ENCODE measurements at regions not wholly inside any gene's neighbourhood (a gene's known extent, or its start where the extent isn't known, plus 50 kb on each side); places are given as distances from the start of the nearest gene placed in this dataset.

DNA sequence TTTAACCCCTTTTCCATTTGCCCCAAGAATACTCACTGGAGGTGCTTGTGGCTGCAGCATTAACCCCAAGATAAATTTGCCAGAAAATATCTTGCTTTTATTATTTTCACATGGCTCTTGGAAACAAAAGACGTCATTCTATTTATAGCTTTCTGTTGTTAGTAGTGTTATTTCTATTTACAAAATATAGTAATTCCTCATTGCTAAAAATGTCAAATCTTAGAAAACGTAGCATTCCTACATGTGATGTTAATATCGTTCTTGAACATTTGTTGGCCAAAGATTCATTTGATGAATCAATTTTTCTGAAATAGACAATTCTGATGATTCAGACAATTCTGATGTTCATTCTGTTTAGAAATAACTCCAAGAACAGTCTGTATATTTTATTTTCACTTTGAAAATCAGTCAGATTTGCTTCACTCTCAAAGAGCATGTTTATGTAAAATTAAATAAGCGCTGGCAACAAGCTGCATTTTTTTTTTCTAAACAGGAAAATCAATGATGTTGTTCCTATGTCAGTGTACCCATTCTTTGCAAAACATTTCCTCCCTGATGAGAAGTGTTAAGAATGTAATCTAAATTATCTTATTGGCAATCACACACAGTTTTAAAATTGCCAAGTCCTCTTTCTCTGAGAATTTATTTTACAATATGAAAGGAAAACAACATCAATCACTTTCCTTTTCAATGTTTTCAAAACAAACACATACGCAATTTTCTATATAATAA, 334.0 kb downstream of the KCTD12 start:
- Histone ChIP-seq H4K91ac (replicated peaks; ENCODE audit: insufficient read length, low read length) (no peak overlapping the region), H3K9me3 (ENCODE audit: insufficient read depth in 2 of 2, low read depth in 1 of 2, low read length in 1 of 2) (no peaks in the 10 kb centered on the region), H3K23ac (ENCODE audit: insufficient read length) (no peak overlapping the region), H3K79me1 (ENCODE audit: low read depth, low read length) (no peaks in the 10 kb centered on the region), H3K4me3 (ENCODE audit: extremely low read depth in 1 of 4, insufficient read depth in 2 of 4, low read depth in 3 of 4, low read length in 4 of 4) (no peak overlapping the region), H2BK5ac (ENCODE audit: low read depth, low read length) (no peak overlapping the region), H4K8ac (ENCODE audit: extremely low read depth, insufficient read depth, low read length) (no peak overlapping the region), H3K36me3 (ENCODE audit: control insufficient read depth in 2 of 4, insufficient read depth in 4 of 4, low read length in 3 of 4) (no peaks in the 10 kb centered on the region), H2AFZ (ENCODE audit: low read length) (no peak overlapping the region), H3K18ac (ENCODE audit: extremely low read depth, low read length) (no peak overlapping the region), H2BK20ac (ENCODE audit: low read length) (no peak overlapping the region), H3K4me2 (ENCODE audit: insufficient read depth in 1 of 2, low read depth in 2 of 2, low read length in 2 of 2) (no peak overlapping the region), H2BK12ac (ENCODE audit: low read depth, low read length) (no peak overlapping the region), H3K9ac (replicated peaks in 1 of 4; ENCODE audit: extremely low read depth in 1 of 4, low read depth in 3 of 4, low read length in 3 of 4) (no peak overlapping the region), H3K79me2 (ENCODE audit: control insufficient read depth in 1 of 2, insufficient read depth in 2 of 2, low read length in 2 of 2) (no peaks in the 10 kb centered on the region), H3K14ac (ENCODE audit: insufficient read length) (no peak overlapping the region), H3K56ac (replicated peaks; ENCODE audit: insufficient read length, low read depth, low read length) (no peak overlapping the region), H4K20me1 (replicated peaks in 1 of 2; ENCODE audit: control insufficient read depth in 1 of 2, insufficient read depth in 2 of 2, low read length in 2 of 2) (no peaks in the 10 kb centered on the region), H3K4ac (replicated peaks; ENCODE audit: insufficient read length, low read depth, low read length) (no peak overlapping the region), H3K23me2 (ENCODE audit: low read depth, low read length) (no peaks in the 10 kb centered on the region), H2BK15ac (ENCODE audit: low read length) (no peak overlapping the region), H3K27me3 (replicated peaks in 1 of 4; ENCODE audit: control insufficient read depth in 3 of 4, extremely low read depth in 1 of 4, insufficient read depth in 3 of 4, low read length in 3 of 4) (no peaks in the 10 kb centered on the region), H3K4me1 (replicated peaks in 1 of 4; ENCODE audit: control insufficient read depth in 3 of 4, insufficient read depth in 4 of 4, low read length in 3 of 4) (no peaks in the 10 kb centered on the region), H3K27ac (ENCODE audit: low read depth, low read length) (no peak overlapping the region), H4K5ac (ENCODE audit: insufficient read length, low read depth, low read length) (no peak overlapping the region), H2AK5ac (ENCODE audit: low read depth, low read length) (no peak overlapping the region), H2BK120ac (replicated peaks; ENCODE audit: low read depth, low read length) (no peak overlapping the region)
- ChIA-PET CTCF (ENCODE audit: partially characterized antibody) (interaction anchor here (0.7 to 0.9 kb wide), 2 partner anchors 11 to 441 kb away, joined by 3 to 4 read pairs; no protein-coding TSS in a partner anchor), POLR2A (ENCODE audit: partially characterized antibody) (no interaction called here)
- no peak for DNase-seq (ENCODE audit: low read depth in 1 of 2, low spot score in 2 of 2)
- no peak for FAIRE-seq
- WGBS, 2 experiments (ENCODE audit: extremely low coverage in 1 of 2, insufficient coverage in 1 of 2, insufficient read length in 1 of 2, insufficient replicate concordance in 2 of 2, low coverage in 1 of 2, low lambda C conversion rate in 2 of 2, missing lambda C conversion rate in 1 of 2) = 88% methylated on average over 5 of the region's 5 CpGs; no CpG with 5 or more reads in 1 of the 2 experiments
- TF ChIP-seq, protein P1, sequence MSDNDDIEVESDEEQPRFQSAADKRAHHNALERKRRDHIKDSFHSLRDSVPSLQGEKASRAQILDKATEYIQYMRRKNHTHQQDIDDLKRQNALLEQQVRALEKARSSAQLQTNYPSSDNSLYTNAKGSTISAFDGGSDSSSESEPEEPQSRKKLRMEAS (IDR thresholded peaks at IDR 0.05) = no peak
- TF ChIP-seq EP300 (IDR thresholded peaks at IDR 0.05; ENCODE audit: borderline replicate concordance in 1 of 2, low read depth in 2 of 2, low read length in 2 of 2) = no peak
- no peak for TF ChIP-seq CHD2 (IDR thresholded peaks at IDR 0.05; ENCODE audit: low read length)
- no peak for TF ChIP-seq RBBP5 (IDR thresholded peaks at IDR 0.05; ENCODE audit: borderline replicate concordance, low read depth, low read length)
- no peak for TF ChIP-seq TEAD4 (IDR thresholded peaks at IDR 0.05; ENCODE audit: low read depth, low read length)
- TF ChIP-seq CREB1 (IDR thresholded peaks at IDR 0.05) = no peak
- TF ChIP-seq CEBPB (IDR thresholded peaks at IDR 0.05; ENCODE audit: low read depth, low read length) = no peak
- no peak for TF ChIP-seq RAD21 (IDR thresholded peaks at IDR 0.05 in 1 of 2, conservative IDR thresholded peaks at IDR 0.05 in 1 of 2; ENCODE audit: low read depth in 2 of 2, low read length in 2 of 2)
- no peak for TF ChIP-seq JUND (IDR thresholded peaks at IDR 0.05; ENCODE audit: low read length)
- TF ChIP-seq EZH2 (IDR thresholded peaks at IDR 0.05; ENCODE audit: low read depth, low read length, severe bottlenecking) = no peak
- no peak for TF ChIP-seq TBP (IDR thresholded peaks at IDR 0.05; ENCODE audit: low read depth, low read length)
- TF ChIP-seq CBX8 (IDR thresholded peaks at IDR 0.05; ENCODE audit: borderline replicate concordance, low read depth, low read length) = no peak

Data from H1 (cell line).